H9 (cell line): ENCODE measurements at regions not wholly inside any gene's neighbourhood (a gene's known extent, or its start where the extent isn't known, plus 50 kb on each side); places are given as distances from the start of the nearest gene placed in this dataset.

Experiments used
- DNase-seq: peaks from one replicate; pipeline ENCODE4 v3.0.0-alpha.2; 2017
- H2AFZ ChIP-seq: one replicate; pipeline ENCODE4 v1.6.1; 2013; ENCODE audit warnings: mild to moderate bottlenecking, low read length, control low read depth, moderate library complexity
- H2AK5ac ChIP-seq: 2 replicates; pipeline ENCODE4 v1.6.1; 2013; ENCODE audit warnings: low read length, control low read depth, mixed read lengths; ENCODE audit not compliant: insufficient read length
- H2BK120ac ChIP-seq: one replicate; pipeline ENCODE4 v1.6.1; 2013; ENCODE audit warnings: low read depth, mild to moderate bottlenecking, low read length, control low read depth, inconsistent platforms; ENCODE audit not compliant: poor library complexity, severe bottlenecking
- H2BK12ac ChIP-seq: 2 replicates; pipeline ENCODE4 v1.6.1; 2013; ENCODE audit warnings: low read length, control low read depth, mixed read lengths, low read depth; ENCODE audit not compliant: insufficient read length
- H2BK15ac ChIP-seq: 2 replicates; pipeline ENCODE4 v1.6.1; 2013; ENCODE audit warnings: low read depth, low read length, control low read depth
- H2BK20ac ChIP-seq: one replicate; pipeline ENCODE4 v1.6.1; 2013; ENCODE audit warnings: low read depth, mild to moderate bottlenecking, low read length, control low read depth, inconsistent platforms; ENCODE audit not compliant: poor library complexity, severe bottlenecking
- H2BK5ac ChIP-seq: 2 replicates; pipeline ENCODE4 v1.6.1; 2013; ENCODE audit warnings: low read length, control low read depth, mixed read lengths; ENCODE audit not compliant: insufficient read length
- H3K14ac ChIP-seq: 2 replicates; pipeline ENCODE4 v1.6.1; 2013; ENCODE audit warnings: low read length, control low read depth; ENCODE audit not compliant: insufficient read depth
- H3K18ac ChIP-seq: 2 replicates; pipeline ENCODE4 v1.6.1; 2013; ENCODE audit warnings: low read depth, mild to moderate bottlenecking, mixed read lengths, low read length, control low read depth; ENCODE audit not compliant: insufficient read length
- H3K23ac ChIP-seq: 2 replicates; pipeline ENCODE4 v1.6.1; 2013; ENCODE audit warnings: low read length, control low read depth, mixed read lengths, low read depth; ENCODE audit not compliant: insufficient read length
- H3K23me2 ChIP-seq: 2 replicates; pipeline ENCODE4 v1.6.1; 2013; ENCODE audit warnings: low read depth, mild to moderate bottlenecking, mixed read lengths, low read length, control low read depth; ENCODE audit not compliant: insufficient read length, poor library complexity, severe bottlenecking
- H3K27ac ChIP-seq: 2 replicates; pipeline ENCODE4 v1.5.1; 2013; ENCODE audit warnings: low read length, control low read depth, mixed read lengths, low read depth; ENCODE audit not compliant: insufficient read length
- H3K27me3 ChIP-seq: 2 replicates; pipeline ENCODE4 v1.6.1; 2013; ENCODE audit warnings: low read length, control low read depth, inconsistent platforms; ENCODE audit not compliant: insufficient read depth
- H3K4ac ChIP-seq: 2 replicates; pipeline ENCODE4 v1.6.1; 2013; ENCODE audit warnings: low read depth, mild to moderate bottlenecking, control low read depth, inconsistent platforms, low read length, moderate library complexity
- H3K4me1 ChIP-seq: 2 replicates; pipeline ENCODE4 v1.6.1; 2013; ENCODE audit warnings: low read length, control low read depth, inconsistent platforms; ENCODE audit not compliant: insufficient read depth
- H3K4me2 ChIP-seq: 2 replicates; pipeline ENCODE4 v1.6.1; 2013; ENCODE audit warnings: low read length, control low read depth, mixed read lengths; ENCODE audit not compliant: insufficient read length, insufficient read depth
- H3K56ac ChIP-seq: 2 replicates; pipeline ENCODE4 v1.6.1; 2013; ENCODE audit warnings: low read depth, mild to moderate bottlenecking, mixed read lengths, low read length, control low read depth; ENCODE audit not compliant: insufficient read length
- H3K79me1 ChIP-seq: 2 replicates; pipeline ENCODE4 v1.6.1; 2013; ENCODE audit warnings: low read depth, mild to moderate bottlenecking, moderate library complexity, low read length, control low read depth, inconsistent platforms; ENCODE audit not compliant: insufficient read depth, poor library complexity, severe bottlenecking
- H3K79me2 ChIP-seq: 2 replicates; pipeline ENCODE4 v1.6.1; 2013; ENCODE audit warnings: low read length, control low read depth, inconsistent platforms; ENCODE audit not compliant: insufficient read depth
- H3K9ac ChIP-seq: 2 replicates; pipeline ENCODE4 v1.6.1; 2013; ENCODE audit warnings: low read length, control low read depth, mixed read lengths; ENCODE audit not compliant: insufficient read length; ENCODE audit errors: extremely low read depth
- H3K9me3 ChIP-seq: one replicate; pipeline ENCODE4 v1.6.1; 2013; ENCODE audit warnings: low read depth, low read length, inconsistent platforms; ENCODE audit not compliant: control insufficient read depth
- H3T11ph ChIP-seq: one replicate; pipeline ENCODE4 v1.6.1; 2013; ENCODE audit warnings: mild to moderate bottlenecking, low read length, control low read depth, inconsistent platforms
- H4K20me1 ChIP-seq: one replicate; pipeline ENCODE4 v1.6.1; 2013; ENCODE audit not compliant: control insufficient read depth, insufficient read length, insufficient read depth
- H4K5ac ChIP-seq: 2 replicates; pipeline ENCODE4 v1.6.1; 2013; ENCODE audit warnings: low read depth, mild to moderate bottlenecking, mixed read lengths, low read length, control low read depth; ENCODE audit not compliant: insufficient read length
- H4K8ac ChIP-seq: replicated peaks from 2 replicates; pipeline ENCODE4 v1.6.1; 2013; ENCODE audit warnings: low read length, control low read depth, mixed read lengths, low read depth; ENCODE audit not compliant: insufficient read length
- H4K91ac ChIP-seq: 2 replicates; pipeline ENCODE4 v1.6.1; 2013; ENCODE audit warnings: low read depth, mild to moderate bottlenecking, moderate library complexity, mixed read lengths, low read length, control low read depth; ENCODE audit not compliant: insufficient read length
- H3K27ac Mint-ChIP-seq, 3 experiments: 2 replicates in 2 of 3; 3 replicates in 1 of 3; pipeline ENCODE4 v1.8.0; 2020 to 2021; ENCODE audit warnings: mixed read lengths in 3 of 3, mild to moderate bottlenecking in 1 of 3, moderate library complexity in 1 of 3
- H3K27me3 Mint-ChIP-seq: 2 replicates; pipeline ENCODE4 v1.8.0; 2021; ENCODE audit warnings: low read depth, mild to moderate bottlenecking, moderate library complexity, mixed read lengths
- H3K36me3 Mint-ChIP-seq, 3 experiments: 2 replicates in 2 of 3; 3 replicates in 1 of 3; pipeline ENCODE4 v1.8.0; 2020 to 2021; ENCODE audit warnings: low read depth in 3 of 3, mixed read lengths in 3 of 3; ENCODE audit not compliant: insufficient read depth in 1 of 3
- H3K4me1 Mint-ChIP-seq, 2 experiments: 2 replicates each; pipeline ENCODE4 v1.8.0; 2020; ENCODE audit warnings: mixed read lengths in 2 of 2
- H3K4me3 Mint-ChIP-seq, 2 experiments: 2 replicates in 1 of 2; 3 replicates in 1 of 2; pipeline ENCODE4 v1.8.0; 2020 to 2021; ENCODE audit warnings: mild to moderate bottlenecking in 2 of 2, mixed read lengths in 2 of 2, moderate library complexity in 1 of 2
- H3K9me3 Mint-ChIP-seq, 2 experiments: 2 replicates in 1 of 2; 3 replicates in 1 of 2; pipeline ENCODE4 v1.8.0; 2020; ENCODE audit warnings: mild to moderate bottlenecking in 2 of 2, mixed read lengths in 2 of 2, moderate library complexity in 1 of 2
- WGBS: extraction: QIAGEN DNeasy Blood & Tissue Kit; methylation state at CpG from one replicate; pipeline ENCODE4 v1.1.7; 2013; ENCODE audit warnings: missing lambda C conversion rate, low lambda C conversion rate, mixed read lengths; ENCODE audit not compliant: insufficient read length; ENCODE audit errors: extremely low coverage; 5-methylcytosine and 5-hydroxymethylcytosine counted together
- TF ChIP-seq, protein P1 (sequence below): fragments of 200-600 bp; sonication (generic); conservative IDR thresholded peaks from 3 replicates; pipeline ENCODE4 v1.8.0; 2021; ENCODE audit warnings: antibody characterized with exemption, mild to moderate bottlenecking

DNA sequence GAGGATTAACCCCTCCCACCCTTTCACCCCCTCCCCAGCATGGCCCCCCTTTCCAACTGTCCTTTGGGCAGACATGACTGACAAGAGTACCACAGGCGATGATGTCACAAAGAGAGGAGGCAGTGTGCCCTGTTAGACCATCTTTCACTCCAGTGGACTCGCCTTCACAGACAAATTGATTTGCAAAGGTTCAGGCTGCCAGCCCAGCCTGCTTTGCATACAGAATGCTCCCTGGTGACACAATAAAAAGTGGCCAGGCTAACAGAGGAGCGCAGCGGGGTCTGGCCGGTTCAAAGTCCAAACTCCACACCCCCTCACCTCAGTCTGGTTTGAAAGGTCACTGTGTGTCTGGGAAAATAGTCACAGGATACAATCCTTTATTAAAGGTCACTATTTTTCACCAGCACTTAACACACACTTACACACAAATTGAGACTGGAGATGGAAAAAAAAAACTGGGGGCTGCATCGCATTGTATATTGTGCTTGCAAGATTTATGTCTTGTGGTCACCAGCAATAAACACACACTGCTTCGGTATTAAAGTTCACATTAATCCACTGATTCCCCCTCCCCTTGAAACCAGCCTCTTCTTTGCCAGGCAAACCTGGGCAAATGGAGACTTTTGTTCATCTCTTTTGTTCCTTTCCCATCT, 236.9 kb downstream of the BCL11A start:
- no peak overlapping the region for H3K14ac ChIP-seq
- Mint-ChIP-seq H3K4me3 (no peak overlapping the region), H3K36me3 (no peaks in the 10 kb centered on the region), H3K9me3 (no peaks in the 10 kb centered on the region), H3K27ac (no peak overlapping the region; a peak in 1 of 7 replicates), H3K4me1 (peaks cover 34 to 47% of the 10 kb centered on the region in 2 experiments), H3K27me3 (peaks cover 12% of the 10 kb centered on the region)
- H2BK15ac ChIP-seq, result no peak overlapping the region
- H2BK120ac ChIP-seq, result no peak overlapping the region
- no peaks in the 10 kb centered on the region for H3K9me3 ChIP-seq
- H3K23me2 ChIP-seq, result no peaks in the 10 kb centered on the region
- H3K23ac ChIP-seq, result no peak overlapping the region
- no peaks in the 10 kb centered on the region for H4K20me1 ChIP-seq
- TF ChIP-seq, protein P1, sequence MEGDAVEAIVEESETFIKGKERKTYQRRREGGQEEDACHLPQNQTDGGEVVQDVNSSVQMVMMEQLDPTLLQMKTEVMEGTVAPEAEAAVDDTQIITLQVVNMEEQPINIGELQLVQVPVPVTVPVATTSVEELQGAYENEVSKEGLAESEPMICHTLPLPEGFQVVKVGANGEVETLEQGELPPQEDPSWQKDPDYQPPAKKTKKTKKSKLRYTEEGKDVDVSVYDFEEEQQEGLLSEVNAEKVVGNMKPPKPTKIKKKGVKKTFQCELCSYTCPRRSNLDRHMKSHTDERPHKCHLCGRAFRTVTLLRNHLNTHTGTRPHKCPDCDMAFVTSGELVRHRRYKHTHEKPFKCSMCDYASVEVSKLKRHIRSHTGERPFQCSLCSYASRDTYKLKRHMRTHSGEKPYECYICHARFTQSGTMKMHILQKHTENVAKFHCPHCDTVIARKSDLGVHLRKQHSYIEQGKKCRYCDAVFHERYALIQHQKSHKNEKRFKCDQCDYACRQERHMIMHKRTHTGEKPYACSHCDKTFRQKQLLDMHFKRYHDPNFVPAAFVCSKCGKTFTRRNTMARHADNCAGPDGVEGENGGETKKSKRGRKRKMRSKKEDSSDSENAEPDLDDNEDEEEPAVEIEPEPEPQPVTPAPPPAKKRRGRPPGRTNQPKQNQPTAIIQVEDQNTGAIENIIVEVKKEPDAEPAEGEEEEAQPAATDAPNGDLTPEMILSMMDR, result no peak
- H3K9ac ChIP-seq, result no peak overlapping the region
- H3K27me3 ChIP-seq, result no peaks in the 10 kb centered on the region
- no peak overlapping the region for H4K8ac ChIP-seq
- no peak overlapping the region for H2AFZ ChIP-seq
- H2AK5ac ChIP-seq, result no peak overlapping the region
- no peak overlapping the region for H4K91ac ChIP-seq
- no peak overlapping the region for H3K27ac ChIP-seq
- H2BK12ac ChIP-seq, result no peak overlapping the region
- no peak overlapping the region for H2BK20ac ChIP-seq
- H3K79me2 ChIP-seq, result no peaks in the 10 kb centered on the region
- no peak overlapping the region for H3T11ph ChIP-seq
- H3K79me1 ChIP-seq, result no peaks in the 10 kb centered on the region
- H3K18ac ChIP-seq, result no peak overlapping the region
- H2BK5ac ChIP-seq, result no peak overlapping the region
- no peak overlapping the region for H3K4ac ChIP-seq
- H4K5ac ChIP-seq, result no peak overlapping the region
- H3K4me2 ChIP-seq, result no peak overlapping the region
- no peaks in the 10 kb centered on the region for H3K4me1 ChIP-seq
- DNase-seq, result peak; percentile 22
- no peak overlapping the region for H3K56ac ChIP-seq
- WGBS, result no CpG with 5 or more reads among the region's 7 CpGs
